ENCODE measurements at regions not wholly inside any gene's neighbourhood (a gene's known extent, or its start where the extent isn't known, plus 50 kb on each side); places are given as distances from the start of the nearest gene placed in this dataset.

- no peak for TF ChIP-seq CTCF (conservative IDR thresholded peaks at IDR 0.05)
- no peak for TF ChIP-seq EZH2 (IDR thresholded peaks at IDR 0.05; ENCODE audit: low read depth)
Measured at GRCh38 chr4:107404591-107405300, 315.3 kb downstream of the PAPSS1 start.
